ENCODE measurements at regions not wholly inside any gene's neighbourhood (a gene's known extent, or its start where the extent isn't known, plus 50 kb on each side); places are given as distances from the start of the nearest gene placed in this dataset.

GRCh38 chr14:25750436-25750835, 700.5 kb upstream of the STXBP6 start:
- DNase-seq (ENCODE audit: low spot score) = no peak

Data from AG20443 (cell line).